Hypothalamus (tissue), 51 donors: ENCODE measurements at regions not wholly inside any gene's neighbourhood (a gene's known extent, or its start where the extent isn't known, plus 50 kb on each side); places are given as distances from the start of the nearest gene placed in this dataset.
A peak's percentile ranks its signal among the peaks of the same experiment; 100 is the strongest.

ENCODE experiments used
- DNase-seq, 51 donors: peaks; one replicate each; lab custom pipeline; 2025; lab: John Stamatoyannopoulos, UW

GRCh38 chr9:86798966-86799365, 148.3 kb downstream of the GAS1 start:
- no peak for DNase-seq

- no peak for DNase-seq
Measured at GRCh38 chr9:86796666-86797065, 150.6 kb downstream of the GAS1 start.

- DNase-seq = no peak
Measured at GRCh38 chr9:86795823-86796553, 151.3 kb downstream of the GAS1 start.

GRCh38 chr9:86795047-86795442, 152.3 kb downstream of the GAS1 start:
- no peak for DNase-seq

GRCh38 chr9:86794391-86795046, 152.8 kb downstream of the GAS1 start:
- no peak for DNase-seq

- DNase-seq = no peak
Measured at GRCh38 chr9:86792136-86792535, 155.2 kb downstream of the GAS1 start.

GRCh38 chr9:86790805-86791204, 156.5 kb downstream of the GAS1 start:
- DNase-seq = no peak

- no peak for DNase-seq
Measured at GRCh38 chr9:86788456-86788855, 158.8 kb downstream of the GAS1 start.

- DNase-seq = no peak
Measured at GRCh38 chr9:86783884-86784283, 163.4 kb downstream of the GAS1 start.

- no peak for DNase-seq
Measured at GRCh38 chr9:86782831-86783230, 164.5 kb downstream of the GAS1 start.

- DNase-seq = no peak
Measured at GRCh38 chr9:86778761-86779160, 168.5 kb downstream of the GAS1 start.

GRCh38 chr9:86775718-86776117, 171.6 kb downstream of the GAS1 start:
- DNase-seq = no peak

- DNase-seq = no peak
Measured at GRCh38 chr9:86774116-86774515, 173.2 kb downstream of the GAS1 start.

GRCh38 chr9:86773422-86773945, 173.8 kb downstream of the GAS1 start:
- DNase-seq = no peak

GRCh38 chr9:86772635-86772993, 174.7 kb downstream of the GAS1 start:
- DNase-seq = no peak

GRCh38 chr9:86771941-86772634, 175.2 kb downstream of the GAS1 start:
- no peak for DNase-seq

- no peak for DNase-seq
Measured at GRCh38 chr9:86771420-86771819, 175.9 kb downstream of the GAS1 start.

GRCh38 chr9:86768709-86769108, 178.6 kb downstream of the GAS1 start:
- no peak for DNase-seq

GRCh38 chr9:86768020-86768419, 179.3 kb downstream of the GAS1 start:
- no peak for DNase-seq

GRCh38 chr9:86767373-86767772, 179.9 kb downstream of the GAS1 start:
- no peak for DNase-seq

- peak in 6 of 51 donors; percentile 1 to 59 (median 40) for DNase-seq
Measured at GRCh38 chr9:86766912-86767311, 180.4 kb downstream of the GAS1 start.

GRCh38 chr9:86766511-86766910, 180.8 kb downstream of the GAS1 start:
- no peak for DNase-seq
